ENCODE measurements at regions not wholly inside any gene's neighbourhood (a gene's known extent, or its start where the extent isn't known, plus 50 kb on each side); places are given as distances from the start of the nearest gene placed in this dataset.

DNA sequence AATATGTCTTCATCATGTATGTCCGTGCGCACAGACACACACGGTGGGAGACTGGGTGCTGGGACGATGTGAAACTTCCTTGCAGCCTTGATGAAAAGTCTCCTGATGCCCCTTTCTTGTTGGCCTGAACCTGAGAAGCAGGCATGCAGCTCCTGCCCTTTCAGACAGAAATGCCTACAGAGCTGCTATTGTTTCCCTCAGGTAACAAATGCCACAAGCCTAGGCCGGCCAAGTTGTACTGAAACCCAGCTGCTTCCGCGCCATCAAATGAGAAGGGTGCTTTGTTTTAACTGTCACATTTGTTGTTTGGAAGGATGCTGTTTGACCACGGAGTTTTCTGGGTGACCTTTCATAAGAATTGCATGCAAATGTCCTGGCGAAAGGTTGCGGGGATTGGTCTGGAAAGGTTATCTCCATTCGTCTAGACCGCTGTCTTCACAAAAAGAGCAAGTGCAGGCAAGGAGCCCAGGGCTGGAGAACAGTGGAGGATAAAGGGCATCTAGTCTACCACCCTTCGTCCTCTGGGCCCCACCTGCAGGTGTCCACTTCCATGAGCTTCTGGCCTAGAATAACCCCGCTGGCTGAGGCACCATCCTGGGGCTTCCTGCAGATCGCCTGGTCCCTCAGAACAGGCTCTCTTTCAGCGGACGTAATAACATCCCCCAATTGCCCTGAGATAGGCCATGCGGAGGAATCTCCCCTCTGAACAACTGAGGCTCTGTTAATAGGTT, 197.2 kb downstream of the SEMA6A start:
- Histone ChIP-seq H3K4me3 (ENCODE audit: low read length) (no peak overlapping the region), H3K9ac (ENCODE audit: low read depth, low read length) (no peak overlapping the region), H3K27ac (ENCODE audit: low read length) (no peak overlapping the region), H3K4me1 (ENCODE audit: insufficient read depth, low read length) (peaks cover 13% of the 10 kb centered on the region; the same call in 1 of the 2 replicates), H3K9me3 (ENCODE audit: insufficient read depth, low read depth, low read length) (no peaks in the 10 kb centered on the region), H3K27me3 (ENCODE audit: insufficient read depth, low read length) (no peaks in the 10 kb centered on the region), H3K36me3 (ENCODE audit: insufficient read depth, low read depth, low read length) (no peaks in the 10 kb centered on the region)

DNA sequence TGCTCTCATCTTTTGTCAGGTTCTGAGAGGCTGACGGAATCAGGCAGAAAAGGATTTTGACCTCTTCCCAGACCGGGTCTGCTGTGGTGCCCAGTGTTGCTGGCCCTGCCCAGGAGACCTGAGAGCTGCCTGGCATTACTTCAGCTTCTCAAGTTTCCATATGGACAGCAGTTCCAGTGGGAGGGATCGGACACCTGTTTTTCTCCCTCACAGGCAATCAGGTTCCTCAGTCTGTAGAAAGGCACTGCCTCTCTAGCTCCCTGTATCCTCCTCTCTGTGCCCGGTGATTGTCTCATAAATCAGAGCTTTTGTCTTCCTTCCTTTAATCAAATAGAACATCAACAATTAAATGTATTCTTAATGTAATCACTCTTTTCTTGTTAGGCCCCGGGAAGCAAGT, 198.7 kb downstream of the SEMA6A start:
- Histone ChIP-seq H3K4me1 (ENCODE audit: insufficient read depth, low read length) (peaks cover 17% of the 10 kb centered on the region), H3K27me3 (ENCODE audit: insufficient read depth, low read length) (no peaks in the 10 kb centered on the region), H3K4me3 (ENCODE audit: low read length) (no peak overlapping the region), H3K9ac (ENCODE audit: low read depth, low read length) (no peak overlapping the region), H3K9me3 (ENCODE audit: insufficient read depth, low read depth, low read length) (no peaks in the 10 kb centered on the region), H3K36me3 (ENCODE audit: insufficient read depth, low read depth, low read length) (no peaks in the 10 kb centered on the region), H3K27ac (ENCODE audit: low read length) (no peak overlapping the region)

DNA sequence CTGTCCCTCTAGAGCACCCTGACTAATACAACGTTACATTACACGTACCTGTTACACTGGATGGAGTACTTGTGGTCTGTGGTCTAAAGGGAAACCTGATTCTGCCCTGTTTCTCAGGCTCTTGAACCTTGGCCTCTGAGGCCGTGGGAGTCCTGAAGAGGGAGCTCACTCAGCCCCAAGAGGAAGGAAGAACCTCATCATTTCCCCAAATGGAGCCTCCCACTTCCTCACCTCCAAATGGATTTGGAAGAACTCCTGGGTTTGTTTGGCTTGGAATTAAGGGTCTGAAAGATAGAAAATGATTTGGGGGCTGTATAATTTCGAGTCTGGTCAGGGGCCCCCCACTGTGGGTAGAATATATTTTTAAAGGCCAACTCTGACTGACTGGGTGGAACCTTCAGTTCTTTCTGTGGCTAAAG, 200.2 kb downstream of the SEMA6A start:
- no peak overlapping the region for H3K4me3 ChIP-seq (ENCODE audit: low read length)
- no peak overlapping the region for H3K9ac ChIP-seq (ENCODE audit: low read depth, low read length)
- peaks cover 27% of the 10 kb centered on the region for H3K4me1 ChIP-seq (ENCODE audit: insufficient read depth, low read length)
- no peaks in the 10 kb centered on the region for H3K36me3 ChIP-seq (ENCODE audit: insufficient read depth, low read depth, low read length)
- H3K27me3 ChIP-seq (ENCODE audit: insufficient read depth, low read length), result no peaks in the 10 kb centered on the region
- H3K27ac ChIP-seq (ENCODE audit: low read length), result no peak overlapping the region
- no peaks in the 10 kb centered on the region for H3K9me3 ChIP-seq (ENCODE audit: insufficient read depth, low read depth, low read length)

DNA sequence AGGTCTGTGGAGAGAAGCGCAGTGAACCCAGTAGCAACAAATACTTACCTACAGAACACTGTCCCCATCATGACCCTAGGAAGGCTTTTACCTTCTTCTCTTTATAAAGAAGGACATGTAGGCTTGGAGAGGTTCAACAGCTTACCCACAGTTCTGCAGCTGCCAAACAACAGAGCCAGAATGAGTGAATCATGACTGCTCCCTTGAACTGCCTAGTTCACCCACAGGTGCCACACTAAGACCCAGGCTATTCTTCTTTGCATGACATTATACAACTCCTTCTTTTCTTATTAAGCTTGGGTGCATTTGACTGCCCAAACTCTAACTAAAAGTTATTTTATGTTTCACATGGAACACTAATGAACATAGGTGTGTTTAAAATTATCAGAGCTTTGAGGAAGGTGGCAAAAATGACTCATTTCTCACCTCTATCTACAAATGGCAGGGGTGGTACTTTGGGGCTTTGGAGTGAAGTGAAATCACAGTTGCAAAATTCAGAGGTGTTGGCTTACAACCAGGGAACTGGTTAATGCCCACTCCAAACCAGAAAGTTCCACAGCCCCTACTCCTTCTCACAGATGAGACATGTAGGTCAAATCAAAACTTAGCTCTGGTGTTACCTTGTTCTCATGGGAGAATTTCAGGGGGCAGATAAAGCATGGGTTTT, 201.6 kb downstream of the SEMA6A start:
- Histone ChIP-seq H3K4me3 (ENCODE audit: low read length) (no peak overlapping the region), H3K9me3 (ENCODE audit: insufficient read depth, low read depth, low read length) (no peaks in the 10 kb centered on the region), H3K27me3 (ENCODE audit: insufficient read depth, low read length) (no peaks in the 10 kb centered on the region), H3K36me3 (ENCODE audit: insufficient read depth, low read depth, low read length) (no peaks in the 10 kb centered on the region), H3K4me1 (ENCODE audit: insufficient read depth, low read length) (peaks cover 27% of the 10 kb centered on the region), H3K9ac (ENCODE audit: low read depth, low read length) (no peak overlapping the region), H3K27ac (ENCODE audit: low read length) (no peak overlapping the region)

DNA sequence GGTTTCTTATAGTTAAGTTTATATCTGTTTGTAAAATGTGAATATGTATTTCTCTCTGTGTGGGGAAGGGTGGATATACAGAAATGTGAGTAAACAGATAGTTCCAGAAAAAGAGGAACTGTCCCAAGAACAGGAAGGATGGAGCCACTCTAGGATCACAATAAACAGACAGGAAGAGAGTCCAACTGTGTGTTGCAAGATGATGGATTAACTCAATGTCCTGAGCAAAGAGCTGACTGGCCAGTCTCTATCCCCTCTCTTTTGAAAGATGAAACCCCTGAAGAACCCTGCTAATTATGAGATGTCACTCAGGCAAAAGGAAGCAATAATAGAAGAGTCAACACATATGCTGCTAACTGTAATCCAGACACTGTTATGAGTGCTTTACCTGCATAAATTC, 202.7 kb downstream of the SEMA6A start:
- no peak overlapping the region for H3K4me3 ChIP-seq (ENCODE audit: low read length)
- H3K36me3 ChIP-seq (ENCODE audit: insufficient read depth, low read depth, low read length), result no peaks in the 10 kb centered on the region
- H3K27me3 ChIP-seq (ENCODE audit: insufficient read depth, low read length), result no peaks in the 10 kb centered on the region
- no peak overlapping the region for H3K27ac ChIP-seq (ENCODE audit: low read length)
- H3K9ac ChIP-seq (ENCODE audit: low read depth, low read length), result no peak overlapping the region
- H3K4me1 ChIP-seq (ENCODE audit: insufficient read depth, low read length), result peaks cover 25% of the 10 kb centered on the region
- H3K9me3 ChIP-seq (ENCODE audit: insufficient read depth, low read depth, low read length), result no peaks in the 10 kb centered on the region

DNA sequence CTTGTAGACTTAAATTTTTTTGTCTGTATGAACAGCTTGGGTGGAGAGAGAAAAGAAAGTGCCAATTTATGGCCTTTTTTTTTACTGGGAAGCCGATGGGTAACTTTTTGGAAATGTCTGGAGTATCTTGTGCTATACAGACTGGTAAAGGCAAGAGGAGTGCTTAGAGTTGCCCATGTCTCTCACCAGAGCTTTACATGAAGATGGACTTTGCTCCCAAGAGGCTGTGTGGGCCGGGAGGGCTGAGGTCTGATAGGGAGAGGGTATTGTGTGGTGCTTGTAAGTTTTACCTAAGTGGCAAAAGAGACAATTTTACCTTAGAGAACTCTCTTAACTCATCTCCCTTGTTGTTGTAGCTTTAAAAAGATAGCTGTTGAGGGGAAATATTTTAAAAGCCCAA, 203.2 kb downstream of the SEMA6A start:
- H3K9ac ChIP-seq (ENCODE audit: low read depth, low read length), result no peak overlapping the region
- H3K9me3 ChIP-seq (ENCODE audit: insufficient read depth, low read depth, low read length), result no peaks in the 10 kb centered on the region
- H3K4me3 ChIP-seq (ENCODE audit: low read length), result no peak overlapping the region
- H3K36me3 ChIP-seq (ENCODE audit: insufficient read depth, low read depth, low read length), result no peaks in the 10 kb centered on the region
- H3K27ac ChIP-seq (ENCODE audit: low read length), result no peak overlapping the region
- peaks cover 23% of the 10 kb centered on the region for H3K4me1 ChIP-seq (ENCODE audit: insufficient read depth, low read length)
- H3K27me3 ChIP-seq (ENCODE audit: insufficient read depth, low read length), result no peaks in the 10 kb centered on the region

DNA sequence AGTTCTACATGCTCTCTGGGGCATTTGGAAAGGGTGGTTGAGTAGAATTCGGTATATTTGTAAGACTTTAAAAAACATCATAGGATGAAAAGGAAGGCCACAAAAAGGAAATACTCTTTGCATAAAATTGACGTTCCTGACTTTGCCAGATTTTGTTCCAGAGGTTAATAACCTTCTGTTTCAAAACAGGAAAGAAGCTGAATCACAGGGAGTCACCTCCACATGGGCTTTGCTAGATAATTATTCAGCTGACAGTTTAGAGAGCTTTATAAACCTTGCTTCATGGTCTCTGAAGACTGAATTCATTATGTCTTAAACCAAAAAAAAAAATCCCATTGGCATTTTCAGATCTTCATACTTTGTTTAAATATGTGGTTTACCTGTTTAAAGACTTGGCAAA, 203.7 kb downstream of the SEMA6A start:
- no peaks in the 10 kb centered on the region for H3K36me3 ChIP-seq (ENCODE audit: insufficient read depth, low read depth, low read length)
- H3K4me1 ChIP-seq (ENCODE audit: insufficient read depth, low read length), result peaks cover 20% of the 10 kb centered on the region
- H3K27me3 ChIP-seq (ENCODE audit: insufficient read depth, low read length), result no peaks in the 10 kb centered on the region
- no peaks in the 10 kb centered on the region for H3K9me3 ChIP-seq (ENCODE audit: insufficient read depth, low read depth, low read length)
- H3K27ac ChIP-seq (ENCODE audit: low read length), result no peak overlapping the region
- no peak overlapping the region for H3K4me3 ChIP-seq (ENCODE audit: low read length)
- H3K9ac ChIP-seq (ENCODE audit: low read depth, low read length), result no peak overlapping the region

DNA sequence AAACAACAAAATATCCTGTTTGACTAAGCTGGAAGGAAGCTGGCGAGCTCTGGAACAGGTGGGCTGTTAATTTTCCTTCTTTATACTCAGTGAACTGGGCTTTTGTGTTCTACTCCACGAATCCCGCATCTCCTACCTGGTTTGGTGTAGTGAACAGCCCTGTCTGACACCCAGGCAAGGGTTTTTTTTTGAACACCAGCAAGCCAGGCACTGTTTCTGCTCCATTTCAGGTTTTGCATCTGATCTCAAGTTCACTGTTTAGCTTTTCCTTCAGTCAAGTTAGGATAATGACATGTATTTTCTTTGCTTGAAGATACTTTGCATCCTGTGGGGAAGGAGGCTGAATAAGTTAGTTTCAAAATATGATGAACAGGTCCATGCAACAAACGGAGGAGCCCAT, 204.5 kb downstream of the SEMA6A start:
- Histone ChIP-seq H3K9ac (ENCODE audit: low read depth, low read length) (no peak overlapping the region), H3K4me3 (ENCODE audit: low read length) (no peak overlapping the region), H3K27me3 (ENCODE audit: insufficient read depth, low read length) (no peaks in the 10 kb centered on the region), H3K9me3 (ENCODE audit: insufficient read depth, low read depth, low read length) (no peaks in the 10 kb centered on the region), H3K36me3 (ENCODE audit: insufficient read depth, low read depth, low read length) (no peaks in the 10 kb centered on the region), H3K27ac (ENCODE audit: low read length) (no peak overlapping the region), H3K4me1 (ENCODE audit: insufficient read depth, low read length) (peaks cover 14% of the 10 kb centered on the region)

DNA sequence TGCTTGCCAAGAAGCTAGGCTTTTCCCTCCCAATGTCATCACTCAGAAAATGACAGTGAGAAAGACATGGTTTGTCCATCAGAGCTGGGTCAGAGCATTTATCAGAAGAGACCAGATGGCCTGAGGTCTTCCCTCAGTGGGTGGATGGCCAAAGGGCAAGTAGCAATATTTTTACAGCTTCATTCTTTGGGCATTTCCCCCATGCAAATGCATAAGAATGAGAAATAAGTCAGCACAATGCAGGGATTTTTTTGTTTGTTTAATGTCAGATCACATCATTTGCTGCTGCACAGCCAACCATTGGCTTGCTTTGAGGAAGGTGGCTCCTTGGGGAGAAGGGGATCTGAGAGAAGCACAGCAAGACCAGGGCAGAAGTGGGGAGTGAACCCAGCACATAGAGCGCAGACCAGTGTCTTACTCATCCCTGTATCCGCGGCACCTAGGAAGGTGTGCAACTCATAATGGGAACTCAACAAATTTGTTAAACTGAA, 209.6 kb downstream of the SEMA6A start:
- Histone ChIP-seq H3K4me1 (ENCODE audit: insufficient read depth, low read length) (peaks cover 1% of the 10 kb centered on the region; the same call in 1 of the 2 replicates), H3K36me3 (ENCODE audit: insufficient read depth, low read depth, low read length) (no peaks in the 10 kb centered on the region), H3K27ac (ENCODE audit: low read length) (no peak overlapping the region), H3K4me3 (ENCODE audit: low read length) (no peak overlapping the region), H3K27me3 (ENCODE audit: insufficient read depth, low read length) (peaks cover 22% of the 10 kb centered on the region), H3K9ac (ENCODE audit: low read depth, low read length) (no peak overlapping the region), H3K9me3 (ENCODE audit: insufficient read depth, low read depth, low read length) (no peaks in the 10 kb centered on the region)

DNA sequence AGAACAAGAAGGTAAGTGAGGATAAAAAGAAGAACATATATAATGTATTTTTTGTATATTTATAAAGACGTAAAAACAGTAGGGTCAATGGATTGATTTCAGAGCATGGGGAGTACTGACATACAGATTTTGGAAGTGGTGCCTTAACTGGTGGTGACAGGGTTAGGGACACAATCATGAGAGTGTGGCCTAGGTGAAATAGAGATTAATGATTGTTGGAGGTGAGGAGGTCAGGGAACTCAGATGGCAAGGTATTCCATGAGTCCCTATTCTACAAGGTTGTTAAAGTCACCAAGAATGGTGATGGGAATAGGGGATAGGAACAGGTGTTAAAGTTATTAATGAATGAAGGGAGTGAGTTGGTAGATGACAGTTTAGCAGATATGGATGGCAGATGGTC, 210.8 kb downstream of the SEMA6A start:
- Histone ChIP-seq H3K9ac (ENCODE audit: low read depth, low read length) (no peak overlapping the region), H3K9me3 (ENCODE audit: insufficient read depth, low read depth, low read length) (no peaks in the 10 kb centered on the region), H3K4me1 (ENCODE audit: insufficient read depth, low read length) (no peaks in the 10 kb centered on the region), H3K27ac (ENCODE audit: low read length) (no peak overlapping the region), H3K4me3 (ENCODE audit: low read length) (no peak overlapping the region), H3K27me3 (ENCODE audit: insufficient read depth, low read length) (peaks cover 24% of the 10 kb centered on the region), H3K36me3 (ENCODE audit: insufficient read depth, low read depth, low read length) (no peaks in the 10 kb centered on the region)

DNA sequence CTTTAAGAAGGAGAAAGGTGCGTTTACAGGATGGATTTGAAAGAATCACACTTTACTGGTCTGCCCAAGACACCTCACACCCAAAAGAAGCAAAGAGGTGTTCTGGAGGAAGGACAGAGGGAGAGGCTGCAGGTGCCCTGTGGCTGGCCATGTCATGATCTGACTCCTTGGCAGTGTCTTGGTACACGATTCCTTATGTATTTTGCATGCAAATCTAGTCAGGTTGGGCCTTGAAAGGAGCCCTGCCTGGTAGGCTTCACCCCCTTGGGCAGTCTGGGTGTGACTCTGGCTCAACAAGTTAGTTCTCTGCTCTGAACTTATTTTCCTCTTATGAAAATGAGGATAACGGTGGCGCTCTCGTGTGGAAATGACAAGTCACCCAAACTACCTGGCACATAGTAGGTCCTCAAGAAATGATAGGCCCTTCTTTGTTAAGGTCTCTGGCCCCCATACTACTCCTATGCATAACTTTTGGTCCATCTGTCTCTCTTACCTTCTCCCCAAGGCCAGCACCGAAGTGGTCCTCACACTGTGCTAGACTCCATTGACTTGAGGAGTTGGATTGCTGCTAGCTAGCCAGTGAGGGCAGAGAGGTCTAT, 212.5 kb downstream of the SEMA6A start:
- Histone ChIP-seq H3K36me3 (ENCODE audit: insufficient read depth, low read depth, low read length) (no peaks in the 10 kb centered on the region), H3K4me3 (ENCODE audit: low read length) (peak overlapping the region; percentile 53; the same call in 1 of the 2 replicates), H3K27ac (ENCODE audit: low read length) (no peak overlapping the region), H3K27me3 (ENCODE audit: insufficient read depth, low read length) (peaks cover 24% of the 10 kb centered on the region), H3K9me3 (ENCODE audit: insufficient read depth, low read depth, low read length) (no peaks in the 10 kb centered on the region), H3K9ac (ENCODE audit: low read depth, low read length) (peak overlapping the region; percentile 12; the same call in 1 of the 2 replicates), H3K4me1 (ENCODE audit: insufficient read depth, low read length) (no peaks in the 10 kb centered on the region)
